HEK293 (cell line): ENCODE measurements at regions not wholly inside any gene's neighbourhood (a gene's known extent, or its start where the extent isn't known, plus 50 kb on each side); places are given as distances from the start of the nearest gene placed in this dataset.

ENCODE experiments used
- GLIS2 ChIP-seq: fragments of 450-650 bp; formaldehyde crosslinking; IDR thresholded peaks from 2 replicates; pipeline ENCODE4 v1.5.1; 2016; ENCODE audit warnings: missing biosample characterization, missing genetic modification characterization
- MYNN ChIP-seq: fragments of 450-650 bp; formaldehyde crosslinking; IDR thresholded peaks from 2 replicates; pipeline ENCODE4 v1.5.1; 2016; ENCODE audit warnings: missing biosample characterization, missing genetic modification characterization, borderline replicate concordance
- SCRT1 ChIP-seq: fragments of 450-650 bp; formaldehyde crosslinking; IDR thresholded peaks from 2 replicates; pipeline ENCODE4 v1.5.1; 2016; ENCODE audit warnings: missing biosample characterization, missing genetic modification characterization, borderline replicate concordance
- ZBTB17 ChIP-seq: fragments of 450-650 bp; formaldehyde crosslinking; IDR thresholded peaks from 2 replicates; pipeline ENCODE4 v1.5.1; 2016; ENCODE audit warnings: missing biosample characterization, missing genetic modification characterization
- ZBTB21 ChIP-seq: fragments of 450-650 bp; formaldehyde crosslinking; IDR thresholded peaks from 2 replicates; pipeline ENCODE4 v1.5.1; 2017; ENCODE audit warnings: missing biosample characterization, missing genetic modification characterization
- ZBTB7A ChIP-seq: fragments of 450-650 bp; formaldehyde crosslinking; IDR thresholded peaks from 2 replicates; pipeline ENCODE4 v1.5.1; 2016; ENCODE audit warnings: low read depth, missing biosample characterization, missing genetic modification characterization
- ZNF169 ChIP-seq: fragments of 450-650 bp; formaldehyde crosslinking; IDR thresholded peaks from 2 replicates; pipeline ENCODE4 v1.5.1; 2016; ENCODE audit warnings: missing biosample characterization, missing genetic modification characterization
- ZNF394 ChIP-seq: fragments of 450-650 bp; formaldehyde crosslinking; IDR thresholded peaks from 2 replicates; pipeline ENCODE4 v1.5.1; 2016; ENCODE audit warnings: missing biosample characterization, missing genetic modification characterization, mild to moderate bottlenecking, moderate library complexity, borderline replicate concordance
- ZNF423 ChIP-seq: fragments of 450-650 bp; formaldehyde crosslinking; IDR thresholded peaks from 2 replicates; pipeline ENCODE4 v1.5.1; 2016; ENCODE audit warnings: missing biosample characterization, missing genetic modification characterization
- ZNF514 ChIP-seq: fragments of 450-650 bp; formaldehyde crosslinking; IDR thresholded peaks from 2 replicates; pipeline ENCODE4 v1.5.1; 2016; ENCODE audit warnings: missing biosample characterization, missing genetic modification characterization
- TF ChIP-seq, protein P1 (sequence below): fragments of 450-650 bp; formaldehyde crosslinking; IDR thresholded peaks from 2 replicates; pipeline ENCODE4 v1.5.1; 2016; ENCODE audit warnings: missing biosample characterization, missing genetic modification characterization

DNA sequence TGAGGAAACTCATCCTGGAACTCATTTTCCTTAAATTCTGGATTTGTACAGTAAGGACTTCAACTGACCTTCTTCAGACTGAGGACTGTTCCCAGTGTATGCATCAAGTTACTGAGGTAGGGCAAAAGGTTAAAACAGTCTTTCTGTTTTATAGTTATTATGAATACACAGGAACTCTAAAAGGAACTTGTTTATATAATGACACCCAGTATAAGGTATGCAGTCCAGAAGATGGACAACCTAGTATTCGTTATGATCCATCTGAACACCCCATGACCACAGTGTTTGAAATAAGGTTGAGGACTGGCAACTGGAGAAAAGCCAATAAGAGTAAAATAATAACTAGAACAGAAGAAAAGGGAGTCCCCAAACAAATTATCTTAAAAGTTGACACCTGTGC lies 779.9 kb upstream of the TMEM132C start:
- TF ChIP-seq, protein P1, sequence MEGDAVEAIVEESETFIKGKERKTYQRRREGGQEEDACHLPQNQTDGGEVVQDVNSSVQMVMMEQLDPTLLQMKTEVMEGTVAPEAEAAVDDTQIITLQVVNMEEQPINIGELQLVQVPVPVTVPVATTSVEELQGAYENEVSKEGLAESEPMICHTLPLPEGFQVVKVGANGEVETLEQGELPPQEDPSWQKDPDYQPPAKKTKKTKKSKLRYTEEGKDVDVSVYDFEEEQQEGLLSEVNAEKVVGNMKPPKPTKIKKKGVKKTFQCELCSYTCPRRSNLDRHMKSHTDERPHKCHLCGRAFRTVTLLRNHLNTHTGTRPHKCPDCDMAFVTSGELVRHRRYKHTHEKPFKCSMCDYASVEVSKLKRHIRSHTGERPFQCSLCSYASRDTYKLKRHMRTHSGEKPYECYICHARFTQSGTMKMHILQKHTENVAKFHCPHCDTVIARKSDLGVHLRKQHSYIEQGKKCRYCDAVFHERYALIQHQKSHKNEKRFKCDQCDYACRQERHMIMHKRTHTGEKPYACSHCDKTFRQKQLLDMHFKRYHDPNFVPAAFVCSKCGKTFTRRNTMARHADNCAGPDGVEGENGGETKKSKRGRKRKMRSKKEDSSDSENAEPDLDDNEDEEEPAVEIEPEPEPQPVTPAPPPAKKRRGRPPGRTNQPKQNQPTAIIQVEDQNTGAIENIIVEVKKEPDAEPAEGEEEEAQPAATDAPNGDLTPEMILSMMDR (tag by site-specific recombination), result no peak
- TF ChIP-seq ZNF394 (tag by site-specific recombination) (no peak), ZBTB17 (no peak), ZNF169 (no peak), ZBTB7A (tag by site-specific recombination) (no peak), ZNF423 (tag by site-specific recombination) (no peak), ZNF514 (no peak), GLIS2 (no peak), SCRT1 (tag by site-specific recombination) (no peak), MYNN (tag by site-specific recombination) (no peak), ZBTB21 (tag by site-specific recombination) (no peak)
